Astrocyte of the spinal cord (primary cell): ENCODE measurements at regions not wholly inside any gene's neighbourhood (a gene's known extent, or its start where the extent isn't known, plus 50 kb on each side); places are given as distances from the start of the nearest gene placed in this dataset.
"Not testable (repeated sequence)": the region's sequence is repeated elsewhere in the genome, so short reads cannot be mapped to it uniquely, and the experiment has no call there.

Experiments used
- DNase-seq: peaks from one replicate; pipeline ENCODE4 v3.0.0; 2011; ENCODE audit warnings: low read depth, low spot score
- H3K4me3 ChIP-seq: 2 replicates; pipeline ENCODE4 v1.5.1; 2011; ENCODE audit warnings: low read depth, mild to moderate bottlenecking, low read length, moderate library complexity
- in situ Hi-C: cut with HindIII; loops from 2 replicates; pipeline ENCODE4 v1.10.0; 2017; ENCODE audit warnings: low sequenced_read_pairs
- TF ChIP-seq, protein P1 (sequence below): IDR thresholded peaks from 2 replicates; pipeline ENCODE4 v1.5.1; 2012; ENCODE audit warnings: low read depth, mild to moderate bottlenecking, low read length, inconsistent platforms

DNA sequence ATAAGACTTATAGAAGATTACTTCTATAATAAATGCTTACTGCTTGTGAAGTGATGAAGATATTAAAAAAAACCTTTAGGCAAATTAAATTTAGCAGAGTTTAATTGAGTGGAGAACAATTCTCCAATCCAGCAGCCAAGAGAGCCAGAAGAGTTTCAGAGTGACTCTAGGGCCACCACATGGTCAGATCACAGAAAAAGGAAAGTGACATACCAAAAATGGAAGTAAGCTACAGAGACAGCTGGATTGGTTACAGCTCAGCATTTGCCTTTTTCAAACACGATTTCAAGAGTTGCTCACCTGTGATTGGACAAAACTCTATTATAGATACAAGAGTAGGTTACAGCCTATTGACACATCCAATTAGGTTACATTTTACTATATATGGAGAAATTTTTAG lies 79.0 kb upstream of the TRAM1L1 start:
- TF ChIP-seq, protein P1, sequence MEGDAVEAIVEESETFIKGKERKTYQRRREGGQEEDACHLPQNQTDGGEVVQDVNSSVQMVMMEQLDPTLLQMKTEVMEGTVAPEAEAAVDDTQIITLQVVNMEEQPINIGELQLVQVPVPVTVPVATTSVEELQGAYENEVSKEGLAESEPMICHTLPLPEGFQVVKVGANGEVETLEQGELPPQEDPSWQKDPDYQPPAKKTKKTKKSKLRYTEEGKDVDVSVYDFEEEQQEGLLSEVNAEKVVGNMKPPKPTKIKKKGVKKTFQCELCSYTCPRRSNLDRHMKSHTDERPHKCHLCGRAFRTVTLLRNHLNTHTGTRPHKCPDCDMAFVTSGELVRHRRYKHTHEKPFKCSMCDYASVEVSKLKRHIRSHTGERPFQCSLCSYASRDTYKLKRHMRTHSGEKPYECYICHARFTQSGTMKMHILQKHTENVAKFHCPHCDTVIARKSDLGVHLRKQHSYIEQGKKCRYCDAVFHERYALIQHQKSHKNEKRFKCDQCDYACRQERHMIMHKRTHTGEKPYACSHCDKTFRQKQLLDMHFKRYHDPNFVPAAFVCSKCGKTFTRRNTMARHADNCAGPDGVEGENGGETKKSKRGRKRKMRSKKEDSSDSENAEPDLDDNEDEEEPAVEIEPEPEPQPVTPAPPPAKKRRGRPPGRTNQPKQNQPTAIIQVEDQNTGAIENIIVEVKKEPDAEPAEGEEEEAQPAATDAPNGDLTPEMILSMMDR: no peak
- in situ Hi-C loops: no loop called here
- no peak for DNase-seq
- no peak overlapping the region for H3K4me3 ChIP-seq

DNA sequence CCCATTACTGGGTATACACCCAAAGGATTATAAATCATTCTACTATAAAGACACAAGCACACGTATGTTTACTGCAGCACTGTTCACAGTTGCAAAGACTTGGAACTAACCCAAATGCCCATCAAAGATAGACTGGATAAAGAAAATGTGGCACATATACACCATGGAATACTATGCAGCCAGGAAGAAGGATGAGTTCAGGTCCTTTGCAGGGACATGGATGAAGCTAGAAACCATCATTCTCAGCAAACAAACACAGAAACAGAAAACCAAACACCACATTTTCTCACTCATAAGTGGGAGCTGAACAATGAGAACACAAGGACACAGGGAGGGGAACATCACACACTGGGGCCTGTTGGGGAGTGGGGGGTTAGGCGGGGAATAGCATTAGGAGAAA lies 90.0 kb upstream of the TRAM1L1 start:
- DNase-seq, in situ Hi-C loops, H3K4me3 ChIP-seq: not testable (repeated sequence)

DNA sequence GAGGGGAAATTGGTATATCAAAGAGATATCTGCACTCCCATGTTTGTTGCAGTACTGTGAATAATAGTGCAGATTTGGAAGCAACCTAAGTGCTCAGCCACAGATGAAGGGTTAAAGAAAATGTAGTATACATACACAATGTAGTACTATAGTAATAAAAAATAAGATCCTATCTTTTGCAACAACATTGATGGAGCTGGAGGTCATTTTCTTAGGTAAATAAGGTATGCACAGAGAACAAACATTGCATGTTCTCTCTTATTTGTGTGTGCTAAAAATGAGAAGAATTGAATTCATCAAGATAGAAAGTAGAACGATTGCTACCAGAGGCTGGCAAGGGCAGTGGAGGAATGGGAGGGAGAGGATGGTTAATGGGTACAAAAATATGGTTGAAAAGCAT lies 117.9 kb upstream of the TRAM1L1 start:
- no peak for DNase-seq
- in situ Hi-C loops: no loop called here
- H3K4me3 ChIP-seq: no peak overlapping the region
- TF ChIP-seq, protein P1: no peak

DNA sequence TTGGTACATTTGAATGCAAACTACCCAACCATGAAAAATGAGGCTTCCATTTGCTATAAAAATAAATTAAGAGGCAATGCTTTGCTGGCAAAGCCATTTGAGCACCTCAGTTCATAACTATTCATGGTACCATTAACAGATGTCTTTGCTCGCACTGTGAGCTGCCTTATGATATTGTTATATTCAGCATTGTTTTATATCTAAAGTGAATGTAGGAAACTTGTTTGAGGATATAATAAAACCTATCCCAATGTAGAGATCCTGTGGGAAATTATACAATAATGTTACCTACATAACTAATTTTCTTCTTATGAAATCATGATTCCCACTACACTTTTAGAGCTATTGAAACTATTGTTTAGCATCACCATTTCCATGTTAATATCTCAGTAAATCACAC lies 125.2 kb upstream of the TRAM1L1 start:
- in situ Hi-C loops: no loop called here
- TF ChIP-seq, protein P1: no peak

DNA sequence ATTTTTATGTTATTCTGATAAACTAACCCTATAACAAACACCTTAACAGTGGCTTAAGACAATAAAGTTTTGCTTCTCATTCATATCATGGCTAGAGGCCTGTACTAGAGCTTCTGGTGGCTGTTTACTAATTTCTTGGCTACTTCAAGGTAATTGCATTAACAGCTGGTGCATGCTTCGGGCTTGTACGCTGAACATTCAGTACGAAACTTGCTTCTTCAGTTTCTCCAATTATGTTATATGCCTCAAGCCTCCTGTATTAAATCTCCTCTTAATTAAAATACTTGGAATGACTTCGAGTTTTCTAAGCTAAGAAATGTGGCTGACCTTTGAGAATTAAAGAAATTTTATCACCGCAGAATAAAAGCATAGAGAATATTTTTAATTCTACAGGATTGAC lies 138.9 kb upstream of the TRAM1L1 start:
- no peak overlapping the region for H3K4me3 ChIP-seq
- DNase-seq: no peak
- TF ChIP-seq, protein P1: no peak
- in situ Hi-C loops: no loop called here

More for the DNA sequence above, 125.2 kb upstream of the TRAM1L1 start:
- no peak overlapping the region for H3K4me3 ChIP-seq
- DNase-seq: no peak

DNA sequence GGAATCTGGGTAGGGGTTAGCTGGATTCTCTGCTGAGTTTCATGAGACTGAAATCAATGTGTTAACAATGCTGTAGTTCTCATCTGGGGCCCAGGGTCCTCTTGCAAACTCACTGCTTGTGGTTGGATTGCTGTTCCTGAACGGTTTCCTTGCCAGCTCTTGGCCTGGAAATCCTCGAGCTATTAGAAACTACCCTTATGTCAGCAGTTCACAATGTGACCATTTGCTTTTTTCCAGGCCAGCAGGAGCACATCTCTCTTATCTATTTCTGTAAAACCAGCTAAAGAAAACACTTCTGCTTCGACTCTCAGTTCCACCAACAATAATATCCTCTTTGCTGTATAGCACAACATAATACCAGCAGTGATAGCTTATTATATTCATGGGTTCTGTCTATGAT lies 140.1 kb upstream of the TRAM1L1 start:
- in situ Hi-C loops: no loop called here
- no peak for DNase-seq
- TF ChIP-seq, protein P1: no peak
- no peak overlapping the region for H3K4me3 ChIP-seq

DNA sequence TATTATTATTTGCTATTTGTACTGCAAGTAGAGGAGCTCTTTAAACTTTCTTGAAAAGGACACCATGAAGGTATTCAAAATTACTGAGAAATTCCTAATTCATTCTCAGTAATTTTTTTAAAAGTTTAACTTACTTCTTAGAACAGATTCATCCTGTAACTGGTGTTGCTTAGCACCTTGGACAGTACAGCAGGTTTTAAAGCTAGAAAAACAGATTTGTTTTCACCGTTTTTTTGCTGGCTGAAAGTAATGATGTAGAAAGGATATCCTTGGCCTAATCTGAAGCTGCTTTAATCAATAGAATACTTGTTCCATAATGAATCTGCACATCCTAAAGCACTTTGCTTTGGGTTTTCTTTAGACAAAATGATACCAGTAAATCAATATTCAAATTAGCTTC lies 142.5 kb upstream of the TRAM1L1 start:
- TF ChIP-seq, protein P1: no peak
- in situ Hi-C loops: no loop called here

More for the DNA sequence above, 142.5 kb upstream of the TRAM1L1 start:
- H3K4me3 ChIP-seq: no peak overlapping the region
- DNase-seq: no peak
